ENCODE measurements at regions not wholly inside any gene's neighbourhood (a gene's known extent, or its start where the extent isn't known, plus 50 kb on each side); places are given as distances from the start of the nearest gene placed in this dataset.

DNA sequence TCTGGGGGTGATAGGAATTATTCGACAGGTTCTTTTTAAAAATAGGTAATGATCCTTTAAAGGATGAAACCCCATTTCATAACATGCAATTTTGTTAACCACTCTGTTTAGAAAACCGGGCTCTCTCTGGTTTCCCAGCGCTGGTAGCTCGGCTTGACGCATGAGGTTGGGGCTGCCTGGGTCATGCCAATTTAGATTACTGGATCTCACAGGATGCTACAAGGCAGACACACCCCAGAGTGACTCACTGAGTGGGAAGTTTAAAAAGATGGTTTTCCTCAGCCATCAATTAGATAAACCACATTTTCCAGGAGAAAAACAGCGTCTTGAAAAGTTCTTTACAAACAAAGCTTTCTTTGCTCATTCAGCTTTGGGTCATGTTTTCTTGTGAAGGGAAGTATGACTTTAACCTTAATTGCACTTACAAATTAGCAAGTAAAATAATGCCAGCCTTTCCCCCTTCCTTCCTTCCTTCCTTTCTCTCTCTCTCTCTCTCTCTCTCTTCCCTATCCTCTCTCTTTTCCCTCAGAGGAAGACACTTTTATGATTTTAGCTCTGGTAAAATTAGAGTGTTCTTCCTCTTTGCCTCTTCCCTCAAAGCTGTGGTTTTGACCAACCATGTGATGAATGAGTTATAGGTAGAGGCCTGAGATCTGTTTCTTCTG is 99.8 kb downstream of the EPDR1 start:
- H3K4me2 ChIP-seq (ENCODE audit: low read depth, low read length), result no peak overlapping the region
- H3K9me1 ChIP-seq (ENCODE audit: insufficient read depth, low read length), result no peaks in the 10 kb centered on the region
- no TSS peak for BruUV-seq (replicated peaks)
- H3K4me3 ChIP-seq (ENCODE audit: insufficient read depth, low read depth, low read length), result no peak overlapping the region
- H2AK5ac ChIP-seq (ENCODE audit: low read depth, low read length), result no peak overlapping the region
- no peaks in the 10 kb centered on the region for H3K4me1 ChIP-seq (ENCODE audit: control insufficient read depth, insufficient read depth, low read length)
- DNase-seq (no peak), ATAC-seq (ENCODE audit: low read depth) (no peak)
- no peaks in the 10 kb centered on the region for H3K9me3 ChIP-seq (ENCODE audit: control insufficient read depth, insufficient read depth, low read length)
- H3K79me1 ChIP-seq (ENCODE audit: low read depth in 1 of 2, low read length in 2 of 2), result no peaks in the 10 kb centered on the region
- TF ChIP-seq CHD1 (IDR thresholded peaks at IDR 0.05; ENCODE audit: low read depth, low read length) (no peak), RCOR1 (IDR thresholded peaks at IDR 0.05; ENCODE audit: insufficient replicate concordance, low read length) (no peak), CEBPB (IDR thresholded peaks at IDR 0.05; ENCODE audit: low read depth, low read length) (no peak), RFX5 (IDR thresholded peaks at IDR 0.05; ENCODE audit: low read depth, low read length) (no peak), MAFK (IDR thresholded peaks at IDR 0.05; ENCODE audit: low read depth, low read length) (no peak), MXI1 (IDR thresholded peaks at IDR 0.05; ENCODE audit: borderline replicate concordance, low read depth, low read length) (no peak), RAD21 (IDR thresholded peaks at IDR 0.05; ENCODE audit: low read length) (no peak), NFE2L2 (IDR thresholded peaks at IDR 0.05; ENCODE audit: low read depth, low read length) (no peak)
- no peak overlapping the region for H2AFZ ChIP-seq (replicated peaks; ENCODE audit: low read length, poor library complexity)
- no peak overlapping the region for H4K8ac ChIP-seq (ENCODE audit: low read depth in 2 of 2, low read length in 2 of 2)
- no peak overlapping the region for H4K5ac ChIP-seq (ENCODE audit: low read depth, low read length)
- no peak overlapping the region for H3K18ac ChIP-seq (ENCODE audit: low read depth, low read length)
- no peak overlapping the region for H2AK9ac ChIP-seq (replicated peaks; ENCODE audit: low read depth, low read length, poor library complexity)
- in situ Hi-C loops (cut with MboI; ENCODE audit: low sequenced_read_pairs) (no loop called here), dilution Hi-C loops (cut with HindIII; ENCODE audit: low sequenced_read_pairs, unreplicated experiment) (no loop called here), intact Hi-C loops (cut with micrococcal nuclease) (no loop called here)
- H3K27me3 ChIP-seq (ENCODE audit: control insufficient read depth, insufficient read depth, low read length), result no peaks in the 10 kb centered on the region
- H3K27ac ChIP-seq (ENCODE audit: insufficient read depth, low read length), result no peak overlapping the region
- H2BK120ac ChIP-seq (ENCODE audit: low read depth, low read length), result no peak overlapping the region
- H3K14ac ChIP-seq (replicated peaks; ENCODE audit: low read depth, low read length), result no peak overlapping the region
- no peaks in the 10 kb centered on the region for H3K36me3 ChIP-seq (ENCODE audit: control insufficient read depth, insufficient read depth, low read length)
- no peak overlapping the region for H3K56ac ChIP-seq (ENCODE audit: extremely low read depth, insufficient read depth, low read length)
- POLR2A ChIA-PET (ENCODE audit: unreplicated experiment), result no interaction called here
- CTCF ChIA-PET, result no interaction called here
- no peak overlapping the region for H3K23ac ChIP-seq (ENCODE audit: low read depth, low read length)
- no CpG with 5 or more reads among the region's 6 CpGs for WGBS, 2 experiments (ENCODE audit: extremely low coverage in 2 of 2, insufficient read length in 1 of 2)
- H4K91ac ChIP-seq (ENCODE audit: insufficient read depth, low read depth, low read length), result no peak overlapping the region
- no peak overlapping the region for H3K9ac ChIP-seq (ENCODE audit: low read depth, low read length)
- H2BK20ac ChIP-seq (ENCODE audit: low read depth, low read length), result no peak overlapping the region
- no peak overlapping the region for H2BK15ac ChIP-seq (ENCODE audit: low read depth, low read length)
- H3K4ac ChIP-seq (ENCODE audit: low read depth, low read length), result no peak overlapping the region
- H2BK5ac ChIP-seq (ENCODE audit: low read depth, low read length, poor library complexity, severe bottlenecking), result no peak overlapping the region
- H4K20me1 ChIP-seq (ENCODE audit: insufficient read depth, low read length), result no peaks in the 10 kb centered on the region

Measured in IMR-90 (cell line).